ENCODE measurements at regions not wholly inside any gene's neighbourhood (a gene's known extent, or its start where the extent isn't known, plus 50 kb on each side); places are given as distances from the start of the nearest gene placed in this dataset.

DNA sequence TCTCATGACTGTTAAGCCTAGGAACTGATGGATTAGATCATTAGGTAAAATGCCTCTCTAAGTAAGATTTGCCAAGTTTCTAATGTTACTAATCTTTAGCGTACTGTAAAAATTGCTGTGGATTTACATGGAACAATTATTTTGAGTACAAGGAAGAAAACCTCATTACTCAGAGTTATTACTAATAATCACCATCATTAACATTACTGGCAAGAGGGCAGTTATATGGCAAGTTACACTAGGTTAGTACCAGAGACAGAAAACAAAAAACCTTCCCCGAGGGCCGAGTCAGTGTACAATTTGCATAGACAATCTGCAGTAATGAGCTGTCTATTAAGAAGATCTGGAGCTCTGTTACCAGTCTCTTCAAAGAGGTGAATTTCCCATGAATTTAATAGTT, 775.6 kb downstream of the GATA3 start:
- TF ChIP-seq HNF4G (IDR thresholded peaks at IDR 0.05) (no peak), SP1 (IDR thresholded peaks at IDR 0.05) (no peak), RAD21 (IDR thresholded peaks at IDR 0.05) (no peak), EGR1 (IDR thresholded peaks at IDR 0.05; ENCODE audit: low read depth in 2 of 2) (no peak), NR2F2 (IDR thresholded peaks at IDR 0.05) (no peak), FOXA1 (IDR thresholded peaks at IDR 0.05) (no peak)
- TF ChIP-seq, protein P1, sequence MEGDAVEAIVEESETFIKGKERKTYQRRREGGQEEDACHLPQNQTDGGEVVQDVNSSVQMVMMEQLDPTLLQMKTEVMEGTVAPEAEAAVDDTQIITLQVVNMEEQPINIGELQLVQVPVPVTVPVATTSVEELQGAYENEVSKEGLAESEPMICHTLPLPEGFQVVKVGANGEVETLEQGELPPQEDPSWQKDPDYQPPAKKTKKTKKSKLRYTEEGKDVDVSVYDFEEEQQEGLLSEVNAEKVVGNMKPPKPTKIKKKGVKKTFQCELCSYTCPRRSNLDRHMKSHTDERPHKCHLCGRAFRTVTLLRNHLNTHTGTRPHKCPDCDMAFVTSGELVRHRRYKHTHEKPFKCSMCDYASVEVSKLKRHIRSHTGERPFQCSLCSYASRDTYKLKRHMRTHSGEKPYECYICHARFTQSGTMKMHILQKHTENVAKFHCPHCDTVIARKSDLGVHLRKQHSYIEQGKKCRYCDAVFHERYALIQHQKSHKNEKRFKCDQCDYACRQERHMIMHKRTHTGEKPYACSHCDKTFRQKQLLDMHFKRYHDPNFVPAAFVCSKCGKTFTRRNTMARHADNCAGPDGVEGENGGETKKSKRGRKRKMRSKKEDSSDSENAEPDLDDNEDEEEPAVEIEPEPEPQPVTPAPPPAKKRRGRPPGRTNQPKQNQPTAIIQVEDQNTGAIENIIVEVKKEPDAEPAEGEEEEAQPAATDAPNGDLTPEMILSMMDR (IDR thresholded peaks at IDR 0.05; ENCODE audit: low read depth, low read length, missing input control) = no peak
- TF ChIP-seq, protein P2, sequence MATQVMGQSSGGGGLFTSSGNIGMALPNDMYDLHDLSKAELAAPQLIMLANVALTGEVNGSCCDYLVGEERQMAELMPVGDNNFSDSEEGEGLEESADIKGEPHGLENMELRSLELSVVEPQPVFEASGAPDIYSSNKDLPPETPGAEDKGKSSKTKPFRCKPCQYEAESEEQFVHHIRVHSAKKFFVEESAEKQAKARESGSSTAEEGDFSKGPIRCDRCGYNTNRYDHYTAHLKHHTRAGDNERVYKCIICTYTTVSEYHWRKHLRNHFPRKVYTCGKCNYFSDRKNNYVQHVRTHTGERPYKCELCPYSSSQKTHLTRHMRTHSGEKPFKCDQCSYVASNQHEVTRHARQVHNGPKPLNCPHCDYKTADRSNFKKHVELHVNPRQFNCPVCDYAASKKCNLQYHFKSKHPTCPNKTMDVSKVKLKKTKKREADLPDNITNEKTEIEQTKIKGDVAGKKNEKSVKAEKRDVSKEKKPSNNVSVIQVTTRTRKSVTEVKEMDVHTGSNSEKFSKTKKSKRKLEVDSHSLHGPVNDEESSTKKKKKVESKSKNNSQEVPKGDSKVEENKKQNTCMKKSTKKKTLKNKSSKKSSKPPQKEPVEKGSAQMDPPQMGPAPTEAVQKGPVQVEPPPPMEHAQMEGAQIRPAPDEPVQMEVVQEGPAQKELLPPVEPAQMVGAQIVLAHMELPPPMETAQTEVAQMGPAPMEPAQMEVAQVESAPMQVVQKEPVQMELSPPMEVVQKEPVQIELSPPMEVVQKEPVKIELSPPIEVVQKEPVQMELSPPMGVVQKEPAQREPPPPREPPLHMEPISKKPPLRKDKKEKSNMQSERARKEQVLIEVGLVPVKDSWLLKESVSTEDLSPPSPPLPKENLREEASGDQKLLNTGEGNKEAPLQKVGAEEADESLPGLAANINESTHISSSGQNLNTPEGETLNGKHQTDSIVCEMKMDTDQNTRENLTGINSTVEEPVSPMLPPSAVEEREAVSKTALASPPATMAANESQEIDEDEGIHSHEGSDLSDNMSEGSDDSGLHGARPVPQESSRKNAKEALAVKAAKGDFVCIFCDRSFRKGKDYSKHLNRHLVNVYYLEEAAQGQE (IDR thresholded peaks at IDR 0.05) = no peak
